Lower lobe of right lung (tissue), 2 donors: ENCODE measurements at regions not wholly inside any gene's neighbourhood (a gene's known extent, or its start where the extent isn't known, plus 50 kb on each side); places are given as distances from the start of the nearest gene placed in this dataset.

Experiments
- ATAC-seq, 2 donors: fragments of 200-7000 bp; cut with Tn5 transposase; one replicate each; pipeline ENCODE4 v1.9.1; 2020 to 2022; ENCODE audit warnings: mild to moderate bottlenecking in 2 of 2, moderate library complexity in 2 of 2
- DNase-seq: peaks from one replicate; pipeline ENCODE4 v3.0.0-alpha.2; 2020
- H3K27ac ChIP-seq: fragments of 200-600 bp; one replicate; pipeline ENCODE4 v1.8.0; 2022
- H3K27me3 ChIP-seq: fragments of 200-600 bp; one replicate; pipeline ENCODE4 v1.8.0; 2022; ENCODE audit warnings: low read depth
- H3K36me3 ChIP-seq: fragments of 200-600 bp; one replicate; pipeline ENCODE4 v1.8.0; 2022; ENCODE audit warnings: mild to moderate bottlenecking
- H3K4me1 ChIP-seq: fragments of 200-600 bp; one replicate; pipeline ENCODE4 v1.8.0; 2022
- H3K4me3 ChIP-seq: fragments of 200-600 bp; one replicate; pipeline ENCODE4 v1.8.0; 2022; ENCODE audit warnings: mild to moderate bottlenecking
- H3K9me3 ChIP-seq: fragments of 200-600 bp; one replicate; pipeline ENCODE4 v1.8.0; 2022
- CTCF ChIP-seq: fragments of 200-600 bp; IDR thresholded peaks from one replicate; pipeline ENCODE4 v1.8.0; 2022; ENCODE audit warnings: antibody characterized with exemption, mild to moderate bottlenecking
- intact Hi-C: fragments of 100-400 bp; cut with DNase I; formaldehyde crosslinking; loops from one replicate; pipeline ENCODE4 v1.11.0; 2022
- donor health status: DM: no; HTN: yes; CAD: no; lungs with severe emphysema.

- Histone ChIP-seq H3K4me1 (no peaks in the 10 kb centered on the region), H3K27ac (no peak overlapping the region), H3K36me3 (no peaks in the 10 kb centered on the region), H3K27me3 (no peaks in the 10 kb centered on the region), H3K9me3 (no peaks in the 10 kb centered on the region), H3K4me3 (no peak overlapping the region)
- no peak for ATAC-seq
- TF ChIP-seq CTCF, result no peak
- intact Hi-C loops, result no loop called here
- DNase-seq, result no peak
Measured at GRCh38 chr12:115194857-115195256, 510.9 kb upstream of the TBX3 start.

DNA sequence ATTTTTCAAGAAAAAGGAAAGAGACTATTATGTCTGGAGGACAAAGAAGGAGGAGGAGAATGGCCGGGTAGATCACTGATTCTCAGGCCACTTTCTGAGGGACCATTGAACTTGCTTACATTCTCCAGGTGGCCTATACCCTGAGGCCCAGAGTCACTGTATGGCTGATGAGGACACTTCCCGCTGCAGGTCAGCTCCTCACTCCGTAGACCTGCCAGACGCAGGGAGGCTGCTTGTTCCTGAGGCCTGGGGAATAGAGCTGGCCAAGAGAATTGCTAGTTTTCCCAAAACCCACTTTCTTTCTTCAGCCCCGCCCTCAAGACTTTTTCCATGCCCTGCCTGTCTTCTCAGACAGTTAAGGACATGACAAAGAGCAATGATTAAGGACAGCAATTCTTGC is 510.5 kb upstream of the TBX3 start:
- H3K9me3 ChIP-seq, result no peaks in the 10 kb centered on the region
- intact Hi-C loops, result no loop called here
- H3K27me3 ChIP-seq, result no peaks in the 10 kb centered on the region
- TF ChIP-seq CTCF, result no peak
- H3K4me1 ChIP-seq, result no peaks in the 10 kb centered on the region
- no peak overlapping the region for H3K27ac ChIP-seq
- ATAC-seq, result no peak
- no peaks in the 10 kb centered on the region for H3K36me3 ChIP-seq
- no peak overlapping the region for H3K4me3 ChIP-seq
- DNase-seq, result no peak

GRCh38 chr12:115191342-115191741 is 507.4 kb upstream of the TBX3 start:
- Histone ChIP-seq H3K36me3 (no peaks in the 10 kb centered on the region), H3K9me3 (no peaks in the 10 kb centered on the region), H3K4me1 (no peaks in the 10 kb centered on the region), H3K27ac (no peak overlapping the region), H3K27me3 (no peaks in the 10 kb centered on the region), H3K4me3 (no peak overlapping the region)
- intact Hi-C loops, result no loop called here
- TF ChIP-seq CTCF, result no peak
- ATAC-seq, result no peak
- DNase-seq, result no peak

DNA sequence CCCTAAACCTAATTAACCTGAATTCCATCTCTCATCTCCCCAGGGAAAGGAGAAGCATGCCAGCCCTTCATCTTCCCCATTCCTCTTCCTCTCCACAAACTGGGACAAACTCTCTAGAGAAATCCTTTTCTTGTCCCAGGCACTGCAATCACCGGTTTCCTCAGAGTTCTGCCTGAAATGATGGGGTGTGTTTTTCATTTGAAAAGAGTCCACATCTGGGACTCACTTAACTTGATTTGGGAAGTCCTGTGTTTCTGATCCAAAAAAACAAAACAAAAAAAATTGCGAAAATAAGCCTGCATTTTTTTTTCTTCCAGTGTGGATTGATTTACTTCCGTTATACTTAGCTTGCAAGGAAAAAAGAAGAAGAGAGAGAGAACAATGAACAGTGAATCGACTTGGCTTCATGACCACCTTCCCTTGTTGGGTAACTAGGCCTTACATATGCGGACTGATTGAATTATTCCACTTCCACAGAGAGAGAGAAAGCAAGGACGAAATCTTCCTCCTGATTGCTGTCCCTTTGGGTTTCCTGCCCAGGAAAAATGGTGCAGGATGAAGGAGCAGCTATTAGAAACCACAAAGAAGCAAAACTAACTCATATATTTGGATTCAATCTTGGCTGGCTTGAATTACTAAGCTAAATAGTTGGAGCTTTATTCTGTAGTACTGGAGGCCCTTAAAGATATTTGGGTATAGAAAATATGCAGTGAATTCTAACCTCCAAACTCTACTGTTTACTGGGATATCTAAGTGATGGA is 506.2 kb upstream of the TBX3 start:
- intact Hi-C loops, result no loop called here
- no peaks in the 10 kb centered on the region for H3K36me3 ChIP-seq
- H3K27me3 ChIP-seq, result no peaks in the 10 kb centered on the region
- H3K27ac ChIP-seq, result no peak overlapping the region
- H3K4me3 ChIP-seq, result no peak overlapping the region
- no peak for ATAC-seq
- no peak for TF ChIP-seq CTCF
- no peaks in the 10 kb centered on the region for H3K4me1 ChIP-seq
- no peak for DNase-seq
- H3K9me3 ChIP-seq, result no peaks in the 10 kb centered on the region

GRCh38 chr12:115185506-115185905 is 501.5 kb upstream of the TBX3 start:
- TF ChIP-seq CTCF, result no peak
- DNase-seq (no peak), ATAC-seq (no peak)
- Histone ChIP-seq H3K4me3 (no peak overlapping the region), H3K27ac (no peak overlapping the region), H3K4me1 (no peaks in the 10 kb centered on the region), H3K27me3 (no peaks in the 10 kb centered on the region), H3K9me3 (no peaks in the 10 kb centered on the region), H3K36me3 (no peaks in the 10 kb centered on the region)
- intact Hi-C loops, result no loop called here
